Kidney (tissue), 13 donors: ENCODE measurements at regions not wholly inside any gene's neighbourhood (a gene's known extent, or its start where the extent isn't known, plus 50 kb on each side); places are given as distances from the start of the nearest gene placed in this dataset.

Experiments
- DNase-seq, 5 donors: peaks; one replicate each; pipeline ENCODE4 v3.0.0-alpha.2; 2013 to 2020
- FAIRE-seq: peaks from 2 replicates; lab custom pipeline; 2012; peaks lifted over from hg19 to GRCh38; lab: Jason Lieb, UNC
- H3K27ac ChIP-seq, 2 donors: one replicate each; pipeline ENCODE4 v1.7.0; 2013; ENCODE audit warnings: low read depth in 2 of 2, low read length in 2 of 2, inconsistent platforms in 1 of 2
- H3K27me3 ChIP-seq: one replicate; pipeline ENCODE4 v1.7.1; 2013; ENCODE audit warnings: low read length, inconsistent platforms; ENCODE audit not compliant: control insufficient read depth, insufficient read depth
- H3K36me3 ChIP-seq, 3 donors: one replicate each; pipeline versions ENCODE4 v1.7.0 to v1.7.1; 2013; ENCODE audit warnings: low read length in 3 of 3, control low read depth in 1 of 3, inconsistent platforms in 1 of 3; ENCODE audit not compliant: insufficient read depth in 3 of 3, control insufficient read depth in 2 of 3
- H3K4me1 ChIP-seq, 3 donors: one replicate each; pipeline versions ENCODE4 v1.7.0 to v1.7.1; 2013; ENCODE audit warnings: low read length in 3 of 3, inconsistent platforms in 1 of 3, low read depth in 1 of 3; ENCODE audit not compliant: control insufficient read depth in 2 of 3, insufficient read depth in 2 of 3
- H3K4me3 ChIP-seq, 3 donors: one replicate each; pipeline versions ENCODE4 v1.7.0 to v1.8.1; 2013; ENCODE audit warnings: low read length in 3 of 3, control low read depth in 1 of 3, inconsistent platforms in 1 of 3
- H3K9ac ChIP-seq, 3 donors: one replicate each; pipeline versions ENCODE4 v1.7.0 to v1.7.1; 2013; ENCODE audit warnings: low read length in 3 of 3, control low read depth in 1 of 3, inconsistent platforms in 1 of 3
- H3K9me3 ChIP-seq, 3 donors: one replicate each; pipeline versions ENCODE4 v1.7.0 to v1.7.1; 2013; ENCODE audit warnings: low read length in 3 of 3, control low read depth in 1 of 3, inconsistent platforms in 1 of 3; ENCODE audit not compliant: control insufficient read depth in 2 of 3, insufficient read depth in 1 of 3
- CTCF ChIP-seq: IDR thresholded peaks from 3 replicates; pipeline ENCODE4 v1.5.1; 2012; ENCODE audit warnings: mild to moderate bottlenecking, moderate library complexity, borderline replicate concordance; ENCODE audit not compliant: insufficient read depth; ENCODE audit errors: extremely low read depth
- intact Hi-C: fragments of 100-400 bp; cut with DNase I; formaldehyde crosslinking; loops from one replicate; pipeline ENCODE4 v1.11.1; 2022
- donor health status: control.
- donor health status: control.
- donor health status: control.
- donor health status: control.
- donor health status: control.
- donor health status: DM: yes; HTN: yes; CAD: no.
- donor health status: Normal renal cell carcinoma (clear cell type).

- no peaks in the 10 kb centered on the region for H3K4me1 ChIP-seq
- intact Hi-C loops: no loop called here
- H3K9me3 ChIP-seq: no peaks in the 10 kb centered on the region
- H3K9ac ChIP-seq: peak overlapping the region in 2 of 3 donors; percentile 26 to 42
- DNase-seq (peak; percentile 92 to 96 (median 93)), FAIRE-seq (peak; percentile 78)
- H3K36me3 ChIP-seq: no peaks in the 10 kb centered on the region
- peak; percentile 94 for TF ChIP-seq CTCF
- no peak overlapping the region for H3K27ac ChIP-seq
- H3K4me3 ChIP-seq: peak overlapping the region; percentile 60 to 84 (median 73)
- H3K27me3 ChIP-seq: no peaks in the 10 kb centered on the region
Measured at GRCh38 chr2:16608661-16609643, 56.7 kb downstream of the CYRIA start.

GRCh38 chr2:16607301-16607700 is 58.3 kb downstream of the CYRIA start:
- no peaks in the 10 kb centered on the region for H3K36me3 ChIP-seq
- TF ChIP-seq CTCF: no peak
- intact Hi-C loops: no loop called here
- DNase-seq (no peak), FAIRE-seq (no peak)
- H3K27ac ChIP-seq: no peak overlapping the region
- no peaks in the 10 kb centered on the region for H3K4me1 ChIP-seq
- no peak overlapping the region for H3K9ac ChIP-seq
- no peak overlapping the region for H3K4me3 ChIP-seq
- no peaks in the 10 kb centered on the region for H3K9me3 ChIP-seq
- no peaks in the 10 kb centered on the region for H3K27me3 ChIP-seq

- no peak for FAIRE-seq
- intact Hi-C loops: no loop called here
Measured at GRCh38 chr2:16604236-16604635, 61.4 kb downstream of the CYRIA start.

More at GRCh38 chr2:16604236-16604635, 61.4 kb downstream of the CYRIA start:
- H3K27me3 ChIP-seq: no peaks in the 10 kb centered on the region
- no peaks in the 10 kb centered on the region for H3K4me1 ChIP-seq
- no peak for TF ChIP-seq CTCF
- H3K9me3 ChIP-seq: no peaks in the 10 kb centered on the region
- H3K27ac ChIP-seq: no peak overlapping the region
- no peak for DNase-seq
- no peak overlapping the region for H3K4me3 ChIP-seq
- no peaks in the 10 kb centered on the region for H3K36me3 ChIP-seq
- no peak overlapping the region for H3K9ac ChIP-seq
